Adipocyte (in vitro differentiated cells): ENCODE measurements at regions not wholly inside any gene's neighbourhood (a gene's known extent, or its start where the extent isn't known, plus 50 kb on each side); places are given as distances from the start of the nearest gene placed in this dataset.

Source experiments
- DNase-seq: peaks from one replicate; pipeline ENCODE4 v3.0.0-alpha.2; 2015; ENCODE audit warnings: low read depth
- H3K27me3 ChIP-seq: replicated peaks from 2 replicates; pipeline ENCODE4 v1.7.0; 2013; ENCODE audit warnings: mild to moderate bottlenecking, low read length, moderate library complexity; ENCODE audit not compliant: control insufficient read depth, insufficient read depth
- H3K36me3 ChIP-seq: 2 replicates; pipeline ENCODE4 v1.7.0; 2013; ENCODE audit warnings: low read length, mild to moderate bottlenecking, moderate library complexity; ENCODE audit not compliant: control insufficient read depth, insufficient read depth, severe bottlenecking
- H3K4me1 ChIP-seq: 2 replicates; pipeline ENCODE4 v1.7.0; 2013; ENCODE audit warnings: mild to moderate bottlenecking, low read length, moderate library complexity; ENCODE audit not compliant: control insufficient read depth, insufficient read depth
- H3K4me3 ChIP-seq: 2 replicates; pipeline ENCODE4 v1.7.0; 2013; ENCODE audit warnings: mild to moderate bottlenecking, low read length, moderate library complexity
- H3K9ac ChIP-seq: 2 replicates; pipeline ENCODE4 v1.7.0; 2013; ENCODE audit warnings: mild to moderate bottlenecking, low read length, moderate library complexity
- H3K9me3 ChIP-seq: 2 replicates; pipeline ENCODE4 v1.7.0; 2013; ENCODE audit warnings: mild to moderate bottlenecking, low read length, moderate library complexity; ENCODE audit not compliant: control insufficient read depth

- H3K4me3 ChIP-seq: no peak overlapping the region
- H3K36me3 ChIP-seq: no peaks in the 10 kb centered on the region
- H3K9me3 ChIP-seq: no peaks in the 10 kb centered on the region
- H3K9ac ChIP-seq: no peak overlapping the region
- no peak for DNase-seq
- no peaks in the 10 kb centered on the region for H3K27me3 ChIP-seq
- peaks cover 25% of the 10 kb centered on the region for H3K4me1 ChIP-seq
Measured at GRCh38 chr7:37531225-37531624, 82.6 kb upstream of the ELMO1 start.

- no peaks in the 10 kb centered on the region for H3K9me3 ChIP-seq
- no peak overlapping the region for H3K9ac ChIP-seq
- H3K36me3 ChIP-seq: no peaks in the 10 kb centered on the region
- no peaks in the 10 kb centered on the region for H3K27me3 ChIP-seq
- H3K4me3 ChIP-seq: no peak overlapping the region
- DNase-seq: no peak
- peaks cover 12% of the 10 kb centered on the region for H3K4me1 ChIP-seq
Measured at GRCh38 chr7:37532636-37533035, 84.0 kb upstream of the ELMO1 start.

- Histone ChIP-seq H3K27me3 (peaks cover 3% of the 10 kb centered on the region), H3K4me3 (no peak overlapping the region), H3K9ac (no peak overlapping the region), H3K36me3 (no peaks in the 10 kb centered on the region), H3K4me1 (peaks cover 12% of the 10 kb centered on the region), H3K9me3 (no peaks in the 10 kb centered on the region)
- no peak for DNase-seq
Measured at GRCh38 chr7:37534893-37535610, 86.4 kb upstream of the ELMO1 start.

- peaks cover 12% of the 10 kb centered on the region for H3K4me1 ChIP-seq
- no peak overlapping the region for H3K9ac ChIP-seq
- H3K27me3 ChIP-seq: peaks cover 3% of the 10 kb centered on the region
- H3K9me3 ChIP-seq: no peaks in the 10 kb centered on the region
- DNase-seq: no peak
- H3K4me3 ChIP-seq: no peak overlapping the region
- no peaks in the 10 kb centered on the region for H3K36me3 ChIP-seq
Measured at GRCh38 chr7:37535841-37536240, 87.2 kb upstream of the ELMO1 start.

GRCh38 chr7:37536706-37537105, 88.0 kb upstream of the ELMO1 start:
- Histone ChIP-seq H3K9ac (no peak overlapping the region), H3K4me1 (peaks cover 12% of the 10 kb centered on the region), H3K9me3 (no peaks in the 10 kb centered on the region), H3K36me3 (no peaks in the 10 kb centered on the region), H3K4me3 (no peak overlapping the region), H3K27me3 (peaks cover 3% of the 10 kb centered on the region)
- DNase-seq: no peak

GRCh38 chr7:37537439-37537838, 88.8 kb upstream of the ELMO1 start:
- Histone ChIP-seq H3K9ac (no peak overlapping the region), H3K4me1 (peaks cover 12% of the 10 kb centered on the region), H3K9me3 (no peaks in the 10 kb centered on the region), H3K27me3 (peaks cover 3% of the 10 kb centered on the region), H3K36me3 (no peaks in the 10 kb centered on the region), H3K4me3 (no peak overlapping the region)
- no peak for DNase-seq

- Histone ChIP-seq H3K4me3 (no peak overlapping the region), H3K9ac (no peak overlapping the region), H3K9me3 (no peaks in the 10 kb centered on the region), H3K4me1 (peaks cover 12% of the 10 kb centered on the region), H3K27me3 (peaks cover 3% of the 10 kb centered on the region), H3K36me3 (no peaks in the 10 kb centered on the region)
- DNase-seq: no peak
Measured at GRCh38 chr7:37538945-37539344, 90.3 kb upstream of the ELMO1 start.

GRCh38 chr7:37540917-37541316, 92.3 kb upstream of the ELMO1 start:
- no peak overlapping the region for H3K4me3 ChIP-seq
- no peak for DNase-seq
- H3K9me3 ChIP-seq: no peaks in the 10 kb centered on the region

GRCh38 chr7:37541810-37542443, 93.3 kb upstream of the ELMO1 start:
- DNase-seq: no peak
- Histone ChIP-seq H3K9ac (no peak overlapping the region), H3K9me3 (no peaks in the 10 kb centered on the region), H3K27me3 (peaks cover 6% of the 10 kb centered on the region), H3K4me3 (no peak overlapping the region), H3K36me3 (no peaks in the 10 kb centered on the region), H3K4me1 (no peaks in the 10 kb centered on the region)

More at GRCh38 chr7:37540917-37541316, 92.3 kb upstream of the ELMO1 start:
- no peaks in the 10 kb centered on the region for H3K36me3 ChIP-seq
- peaks cover 6% of the 10 kb centered on the region for H3K27me3 ChIP-seq
- peaks cover 1% of the 10 kb centered on the region for H3K4me1 ChIP-seq
- no peak overlapping the region for H3K9ac ChIP-seq

GRCh38 chr7:37545619-37546534, 97.2 kb upstream of the ELMO1 start:
- no peaks in the 10 kb centered on the region for H3K36me3 ChIP-seq
- H3K4me1 ChIP-seq: no peaks in the 10 kb centered on the region
- H3K4me3 ChIP-seq: no peak overlapping the region
- peaks cover 4% of the 10 kb centered on the region for H3K27me3 ChIP-seq
- H3K9ac ChIP-seq: no peak overlapping the region
- no peaks in the 10 kb centered on the region for H3K9me3 ChIP-seq
- no peak for DNase-seq

GRCh38 chr7:37546677-37547076, 98.0 kb upstream of the ELMO1 start:
- no peak for DNase-seq
- H3K4me1 ChIP-seq: no peaks in the 10 kb centered on the region
- H3K36me3 ChIP-seq: no peaks in the 10 kb centered on the region
- no peak overlapping the region for H3K9ac ChIP-seq
- peaks cover 4% of the 10 kb centered on the region for H3K27me3 ChIP-seq
- no peak overlapping the region for H3K4me3 ChIP-seq
- no peaks in the 10 kb centered on the region for H3K9me3 ChIP-seq
